ENCODE measurements at regions not wholly inside any gene's neighbourhood (a gene's known extent, or its start where the extent isn't known, plus 50 kb on each side); places are given as distances from the start of the nearest gene placed in this dataset.

DNA sequence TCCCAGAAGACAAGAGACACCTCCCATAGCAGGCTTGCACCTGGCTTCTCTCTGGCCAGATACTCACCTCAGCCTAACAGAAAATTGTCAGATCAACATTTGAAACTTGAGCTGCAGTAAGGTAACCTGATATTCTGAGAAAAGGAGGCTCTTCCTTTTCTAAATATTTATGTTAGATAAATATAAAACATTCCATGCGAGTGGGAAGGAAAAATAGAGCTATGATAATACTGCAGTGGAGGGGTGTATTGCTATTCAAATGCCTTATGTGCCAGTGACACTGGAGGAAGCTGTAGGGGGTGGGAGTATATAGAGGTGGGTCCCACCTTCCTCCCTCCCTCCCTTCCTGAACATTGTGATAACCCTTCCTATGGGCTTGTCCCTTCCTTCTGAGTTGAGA lies 515.5 kb upstream of the CHAC2 start:
- Histone ChIP-seq H3K9me3 (ENCODE audit: control extremely low read depth in 1 of 5, control insufficient read depth in 4 of 5, insufficient read depth in 2 of 5, low read depth in 1 of 5, low read length in 4 of 5) (no peaks in the 10 kb centered on the region), H3K27ac (ENCODE audit: insufficient read depth in 1 of 2, low read depth in 1 of 2, low read length in 2 of 2, poor library complexity in 1 of 2, severe bottlenecking in 2 of 2) (no peak overlapping the region), H3K4me1 (ENCODE audit: control extremely low read depth in 1 of 4, control insufficient read depth in 4 of 4, insufficient read depth in 4 of 4, low read length in 3 of 4) (no peaks in the 10 kb centered on the region), H3K36me3 (ENCODE audit: control insufficient read depth in 4 of 4, insufficient read depth in 4 of 4, low read length in 3 of 4) (no peaks in the 10 kb centered on the region), H3K27me3 (replicated peaks in 2 of 5; ENCODE audit: control insufficient read depth in 4 of 5, insufficient read depth in 5 of 5, low read length in 4 of 5) (no peaks in the 10 kb centered on the region), H3K4me3 (ENCODE audit: control insufficient read depth in 1 of 7, extremely low read depth in 1 of 7, insufficient read depth in 4 of 7, low read depth in 2 of 7, low read length in 6 of 7) (no peak overlapping the region)
- WGBS (ENCODE audit: insufficient coverage), result no CpG with 5 or more reads among the region's 1 CpG
- no peak for DNase-seq
- ChIA-PET CTCF (no interaction called here), POLR2A (no interaction called here)

DNA sequence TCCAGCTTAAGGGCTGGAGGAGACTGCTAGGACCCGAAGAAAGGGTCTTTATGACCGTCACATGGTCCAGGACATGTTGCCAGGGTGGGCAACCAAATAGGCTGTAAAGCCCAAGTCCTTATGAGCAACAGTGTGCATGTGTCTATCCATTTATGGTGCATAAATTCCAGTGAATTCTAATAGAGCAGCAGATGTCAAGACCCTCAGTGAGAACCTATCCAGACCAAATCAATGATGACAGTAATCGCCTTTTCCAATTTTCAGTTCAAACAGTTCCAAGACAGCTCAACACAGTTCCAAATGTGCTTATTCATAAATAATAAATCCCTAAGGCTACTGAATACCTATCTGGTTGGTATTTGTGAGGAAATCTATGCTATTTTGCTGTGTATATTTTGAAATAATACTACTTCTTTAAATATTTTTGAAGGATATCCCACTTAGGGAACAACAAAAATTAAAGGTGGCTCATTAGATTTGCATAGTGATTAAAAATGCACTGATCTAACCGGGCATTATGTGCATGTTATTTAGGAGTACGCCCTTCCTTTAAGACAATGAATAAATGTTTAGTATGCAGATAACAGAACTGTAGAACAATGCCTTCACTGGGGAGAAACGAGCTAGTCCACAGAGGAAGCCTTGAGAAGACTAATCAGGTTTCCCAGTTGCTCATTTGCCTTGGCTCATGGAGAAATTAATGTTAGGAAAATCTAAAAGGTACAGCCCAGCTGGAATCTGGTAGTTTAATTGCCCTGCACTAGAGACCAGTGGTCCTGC lies 519.5 kb upstream of the CHAC2 start:
- Histone ChIP-seq H3K4me3 (ENCODE audit: control insufficient read depth in 1 of 7, extremely low read depth in 1 of 7, insufficient read depth in 4 of 7, low read depth in 2 of 7, low read length in 6 of 7) (no peak overlapping the region), H3K27me3 (replicated peaks in 2 of 5; ENCODE audit: control insufficient read depth in 4 of 5, insufficient read depth in 5 of 5, low read length in 4 of 5) (no peaks in the 10 kb centered on the region), H3K36me3 (ENCODE audit: control insufficient read depth in 4 of 4, insufficient read depth in 4 of 4, low read length in 3 of 4) (no peaks in the 10 kb centered on the region), H3K4me1 (ENCODE audit: control extremely low read depth in 1 of 4, control insufficient read depth in 4 of 4, insufficient read depth in 4 of 4, low read length in 3 of 4) (no peaks in the 10 kb centered on the region), H3K27ac (ENCODE audit: insufficient read depth in 1 of 2, low read depth in 1 of 2, low read length in 2 of 2, poor library complexity in 1 of 2, severe bottlenecking in 2 of 2) (no peak overlapping the region), H3K9me3 (ENCODE audit: control extremely low read depth in 1 of 5, control insufficient read depth in 4 of 5, insufficient read depth in 2 of 5, low read depth in 1 of 5, low read length in 4 of 5) (no peaks in the 10 kb centered on the region)
- POLR2A ChIA-PET, result no interaction called here
- WGBS (ENCODE audit: insufficient coverage), result 90% methylated on average over 5 of the region's 6 CpGs
- DNase-seq, result no peak
- CTCF ChIA-PET, result no interaction called here

DNA sequence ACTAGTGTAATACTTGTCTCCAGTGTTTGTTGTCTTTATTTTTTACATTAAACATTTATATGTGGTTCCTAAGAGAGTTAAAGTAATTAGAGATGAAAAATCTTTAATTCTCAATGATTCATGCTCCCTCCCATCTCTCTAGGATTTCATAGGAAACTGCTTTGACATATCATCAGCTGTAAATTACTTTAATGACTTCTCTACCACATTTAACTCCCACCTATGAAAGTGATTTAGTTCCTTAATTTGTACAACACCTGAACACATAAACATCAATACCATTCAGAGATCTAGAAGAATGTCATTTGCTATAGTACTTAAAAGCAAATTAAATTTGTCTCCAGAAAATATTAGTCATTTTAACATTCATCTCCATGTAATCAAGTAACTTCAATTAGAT lies 524.2 kb upstream of the CHAC2 start:
- Histone ChIP-seq H3K9me3 (ENCODE audit: control extremely low read depth in 1 of 5, control insufficient read depth in 4 of 5, insufficient read depth in 2 of 5, low read depth in 1 of 5, low read length in 4 of 5) (no peaks in the 10 kb centered on the region), H3K4me3 (ENCODE audit: control insufficient read depth in 1 of 7, extremely low read depth in 1 of 7, insufficient read depth in 4 of 7, low read depth in 2 of 7, low read length in 6 of 7) (no peak overlapping the region), H3K27me3 (replicated peaks in 2 of 5; ENCODE audit: control insufficient read depth in 4 of 5, insufficient read depth in 5 of 5, low read length in 4 of 5) (no peaks in the 10 kb centered on the region), H3K27ac (ENCODE audit: insufficient read depth in 1 of 2, low read depth in 1 of 2, low read length in 2 of 2, poor library complexity in 1 of 2, severe bottlenecking in 2 of 2) (no peak overlapping the region), H3K4me1 (ENCODE audit: control extremely low read depth in 1 of 4, control insufficient read depth in 4 of 4, insufficient read depth in 4 of 4, low read length in 3 of 4) (no peaks in the 10 kb centered on the region), H3K36me3 (ENCODE audit: control insufficient read depth in 4 of 4, insufficient read depth in 4 of 4, low read length in 3 of 4) (no peaks in the 10 kb centered on the region)
- CTCF ChIA-PET, result no interaction called here
- POLR2A ChIA-PET, result no interaction called here
- DNase-seq, result no peak

DNA sequence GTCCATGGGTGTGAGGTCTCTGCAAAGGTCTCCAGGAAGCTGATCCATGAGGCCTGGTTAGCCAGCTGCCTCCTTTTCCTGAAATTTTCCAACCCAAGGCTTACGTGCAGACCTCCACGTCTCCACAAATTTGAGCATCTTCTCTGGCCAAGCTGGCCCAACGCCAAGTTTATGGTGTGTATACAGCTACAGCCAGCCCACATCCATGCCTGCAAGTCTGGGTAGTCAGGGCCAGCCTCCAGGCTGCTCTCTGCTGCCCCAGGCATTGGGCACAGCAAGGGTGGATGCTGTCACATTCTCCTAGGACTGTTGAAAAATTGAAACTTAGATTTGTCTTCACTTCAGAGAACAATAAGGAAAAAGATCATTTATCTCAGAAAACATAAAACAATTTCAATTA lies 525.5 kb upstream of the CHAC2 start:
- H3K36me3 ChIP-seq (ENCODE audit: control insufficient read depth in 4 of 4, insufficient read depth in 4 of 4, low read length in 3 of 4), result no peaks in the 10 kb centered on the region
- no peaks in the 10 kb centered on the region for H3K27me3 ChIP-seq (replicated peaks in 2 of 5; ENCODE audit: control insufficient read depth in 4 of 5, insufficient read depth in 5 of 5, low read length in 4 of 5)
- ChIA-PET CTCF (no interaction called here), POLR2A (interaction anchor here (0.6 kb wide), 1 partner anchor 51 kb away, joined by 3 read pairs; no protein-coding TSS in a partner anchor)
- no peak overlapping the region for H3K4me3 ChIP-seq (ENCODE audit: control insufficient read depth in 1 of 7, extremely low read depth in 1 of 7, insufficient read depth in 4 of 7, low read depth in 2 of 7, low read length in 6 of 7)
- H3K9me3 ChIP-seq (ENCODE audit: control extremely low read depth in 1 of 5, control insufficient read depth in 4 of 5, insufficient read depth in 2 of 5, low read depth in 1 of 5, low read length in 4 of 5), result no peaks in the 10 kb centered on the region
- no peak overlapping the region for H3K27ac ChIP-seq (ENCODE audit: insufficient read depth in 1 of 2, low read depth in 1 of 2, low read length in 2 of 2, poor library complexity in 1 of 2, severe bottlenecking in 2 of 2)
- H3K4me1 ChIP-seq (ENCODE audit: control extremely low read depth in 1 of 4, control insufficient read depth in 4 of 4, insufficient read depth in 4 of 4, low read length in 3 of 4), result no peaks in the 10 kb centered on the region
- no peak for DNase-seq
- WGBS (ENCODE audit: insufficient coverage), result 66% methylated on average over 3 of the region's 3 CpGs

DNA sequence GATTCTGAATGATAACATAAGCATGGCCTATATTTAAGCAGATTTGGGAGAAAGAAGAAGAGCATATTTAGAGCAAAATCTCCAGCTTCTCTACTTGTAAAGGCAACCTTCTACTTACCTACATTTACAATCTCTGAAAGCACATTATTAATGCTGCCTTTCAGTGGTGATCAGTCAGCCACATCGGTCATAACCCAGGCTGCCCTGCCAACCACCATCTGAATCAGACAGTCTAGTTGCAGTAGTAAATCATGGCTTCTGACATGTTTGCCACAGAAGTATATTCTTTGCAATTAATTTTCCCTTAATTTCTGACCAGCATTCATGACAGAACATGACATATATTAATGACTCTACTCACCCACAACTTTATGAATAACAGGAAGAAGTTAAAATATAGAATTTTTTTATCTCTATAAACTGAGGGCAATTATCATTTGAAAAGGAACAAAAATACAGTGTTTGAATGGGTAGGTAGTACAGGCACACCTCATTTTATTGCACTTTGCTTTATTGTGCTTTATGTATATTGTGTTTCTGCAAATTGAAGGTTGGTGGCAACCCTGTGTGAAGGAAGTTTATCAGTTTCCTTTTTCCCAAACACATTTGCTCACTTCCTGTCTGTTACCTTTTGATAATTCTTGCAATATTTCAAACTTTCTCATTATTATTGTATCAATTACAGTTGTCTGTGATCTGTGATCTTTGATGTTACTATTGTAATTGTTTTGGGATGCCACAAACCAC lies 531.6 kb upstream of the CHAC2 start:
- Histone ChIP-seq H3K4me1 (ENCODE audit: control extremely low read depth in 1 of 4, control insufficient read depth in 4 of 4, insufficient read depth in 4 of 4, low read length in 3 of 4) (peaks cover 18 to 38% (median 28%) of the 10 kb centered on the region in 4 experiments), H3K36me3 (ENCODE audit: control insufficient read depth in 4 of 4, insufficient read depth in 4 of 4, low read length in 3 of 4) (no peaks in the 10 kb centered on the region), H3K9me3 (ENCODE audit: control extremely low read depth in 1 of 5, control insufficient read depth in 4 of 5, insufficient read depth in 2 of 5, low read depth in 1 of 5, low read length in 4 of 5) (no peaks in the 10 kb centered on the region), H3K27ac (ENCODE audit: insufficient read depth in 1 of 2, low read depth in 1 of 2, low read length in 2 of 2, poor library complexity in 1 of 2, severe bottlenecking in 2 of 2) (no peak overlapping the region), H3K4me3 (ENCODE audit: control insufficient read depth in 1 of 7, extremely low read depth in 1 of 7, insufficient read depth in 4 of 7, low read depth in 2 of 7, low read length in 6 of 7) (no peak overlapping the region), H3K27me3 (replicated peaks in 2 of 5; ENCODE audit: control insufficient read depth in 4 of 5, insufficient read depth in 5 of 5, low read length in 4 of 5) (peaks cover 0 to 7% (median 0%) of the 10 kb centered on the region in 5 experiments)
- WGBS (ENCODE audit: insufficient coverage), result 0% methylated on average over 1 of the region's 1 CpG
- peak; percentile 48 to 84 (median 74) for DNase-seq
- ChIA-PET POLR2A (no interaction called here), CTCF (interaction anchor here (1.5 kb wide), 1 partner anchor 15 kb away, joined by 3 read pairs; no protein-coding TSS in a partner anchor)

DNA sequence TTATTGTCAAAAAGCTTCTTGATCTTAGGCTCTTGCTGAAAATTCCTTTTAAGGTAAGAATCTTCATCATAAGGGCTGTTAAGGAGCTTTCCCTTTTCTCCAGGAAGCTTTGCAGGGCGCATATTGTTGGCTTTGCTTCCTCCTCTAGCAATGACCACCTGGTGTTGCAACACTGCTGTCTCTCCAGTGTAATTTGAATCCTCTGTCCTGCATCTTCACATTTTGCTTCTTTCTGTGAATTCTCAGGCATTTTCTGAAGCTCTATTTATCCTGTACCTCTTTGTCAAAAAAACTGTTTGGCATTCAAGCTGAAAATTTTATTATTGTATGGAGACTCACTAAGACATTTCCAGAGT lies 533.1 kb upstream of the CHAC2 start:
- Histone ChIP-seq H3K4me3 (ENCODE audit: control insufficient read depth in 1 of 7, extremely low read depth in 1 of 7, insufficient read depth in 4 of 7, low read depth in 2 of 7, low read length in 6 of 7) (no peak overlapping the region), H3K27me3 (replicated peaks in 2 of 5; ENCODE audit: control insufficient read depth in 4 of 5, insufficient read depth in 5 of 5, low read length in 4 of 5) (peaks cover 0 to 16% (median 0%) of the 10 kb centered on the region in 5 experiments)
- no peak for DNase-seq

DNA sequence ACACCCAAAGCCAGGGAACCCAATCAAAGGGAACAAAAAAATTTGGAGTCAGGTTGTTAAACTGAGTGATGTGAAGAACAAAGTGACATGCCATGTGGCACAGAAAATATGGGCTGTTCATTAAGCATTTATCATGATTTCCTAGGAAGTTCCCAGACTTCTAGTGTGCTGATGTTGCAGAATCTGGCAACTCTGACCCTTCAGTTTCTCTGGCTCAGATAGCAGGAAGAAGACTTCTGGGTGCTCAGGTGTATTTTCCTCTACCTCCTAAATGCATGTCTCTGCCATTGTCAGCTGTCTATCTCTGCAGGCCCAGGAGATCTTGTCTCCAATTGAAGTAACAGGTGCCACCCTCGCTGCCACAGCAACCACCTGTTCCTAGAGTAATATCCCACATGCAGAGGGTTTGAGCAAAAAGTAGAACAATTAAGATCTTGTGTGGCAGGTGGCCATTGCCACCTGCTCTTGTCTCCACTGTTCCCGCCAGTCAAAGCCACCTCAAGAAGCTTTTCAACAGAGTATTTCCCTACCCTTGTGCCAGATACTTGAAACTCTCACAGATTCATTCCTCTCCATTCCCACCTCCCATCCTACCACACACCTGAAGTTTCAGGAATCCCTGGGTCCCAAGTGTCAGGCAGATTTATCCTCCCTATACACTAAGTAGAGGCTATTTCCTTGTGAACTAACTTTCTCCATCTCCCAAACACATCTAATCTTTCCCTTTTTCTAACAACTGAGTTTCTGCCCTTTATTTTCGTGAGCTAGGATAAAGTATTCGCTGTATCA lies 533.7 kb upstream of the CHAC2 start:
- Histone ChIP-seq H3K27ac (ENCODE audit: insufficient read depth in 1 of 2, low read depth in 1 of 2, low read length in 2 of 2, poor library complexity in 1 of 2, severe bottlenecking in 2 of 2) (no peak overlapping the region), H3K9me3 (ENCODE audit: control extremely low read depth in 1 of 5, control insufficient read depth in 4 of 5, insufficient read depth in 2 of 5, low read depth in 1 of 5, low read length in 4 of 5) (no peaks in the 10 kb centered on the region), H3K27me3 (replicated peaks in 2 of 5; ENCODE audit: control insufficient read depth in 4 of 5, insufficient read depth in 5 of 5, low read length in 4 of 5) (peaks cover 0 to 17% (median 0%) of the 10 kb centered on the region in 5 experiments), H3K36me3 (ENCODE audit: control insufficient read depth in 4 of 4, insufficient read depth in 4 of 4, low read length in 3 of 4) (no peaks in the 10 kb centered on the region), H3K4me3 (ENCODE audit: control insufficient read depth in 1 of 7, extremely low read depth in 1 of 7, insufficient read depth in 4 of 7, low read depth in 2 of 7, low read length in 6 of 7) (no peak overlapping the region), H3K4me1 (ENCODE audit: control extremely low read depth in 1 of 4, control insufficient read depth in 4 of 4, insufficient read depth in 4 of 4, low read length in 3 of 4) (peaks cover 18 to 38% (median 28%) of the 10 kb centered on the region in 4 experiments)
- DNase-seq, result no peak
- ChIA-PET POLR2A (no interaction called here), CTCF (no interaction called here)
- 100% methylated on average over 2 of the region's 4 CpGs for WGBS (ENCODE audit: insufficient coverage)

More for the DNA sequence above, 533.1 kb upstream of the CHAC2 start:
- H3K36me3 ChIP-seq (ENCODE audit: control insufficient read depth in 4 of 4, insufficient read depth in 4 of 4, low read length in 3 of 4), result no peaks in the 10 kb centered on the region
- no peaks in the 10 kb centered on the region for H3K9me3 ChIP-seq (ENCODE audit: control extremely low read depth in 1 of 5, control insufficient read depth in 4 of 5, insufficient read depth in 2 of 5, low read depth in 1 of 5, low read length in 4 of 5)
- no peak overlapping the region for H3K27ac ChIP-seq (ENCODE audit: insufficient read depth in 1 of 2, low read depth in 1 of 2, low read length in 2 of 2, poor library complexity in 1 of 2, severe bottlenecking in 2 of 2)
- WGBS (ENCODE audit: insufficient coverage), result 32% methylated on average over 1 of the region's 1 CpG
- H3K4me1 ChIP-seq (ENCODE audit: control extremely low read depth in 1 of 4, control insufficient read depth in 4 of 4, insufficient read depth in 4 of 4, low read length in 3 of 4), result peaks cover 18 to 38% (median 28%) of the 10 kb centered on the region in 4 experiments
- CTCF ChIA-PET, result no interaction called here
- POLR2A ChIA-PET, result no interaction called here

Data from common myeloid progenitor, CD34-positive (primary cell).